ENCODE measurements at regions not wholly inside any gene's neighbourhood (a gene's known extent, or its start where the extent isn't known, plus 50 kb on each side); places are given as distances from the start of the nearest gene placed in this dataset.

DNA sequence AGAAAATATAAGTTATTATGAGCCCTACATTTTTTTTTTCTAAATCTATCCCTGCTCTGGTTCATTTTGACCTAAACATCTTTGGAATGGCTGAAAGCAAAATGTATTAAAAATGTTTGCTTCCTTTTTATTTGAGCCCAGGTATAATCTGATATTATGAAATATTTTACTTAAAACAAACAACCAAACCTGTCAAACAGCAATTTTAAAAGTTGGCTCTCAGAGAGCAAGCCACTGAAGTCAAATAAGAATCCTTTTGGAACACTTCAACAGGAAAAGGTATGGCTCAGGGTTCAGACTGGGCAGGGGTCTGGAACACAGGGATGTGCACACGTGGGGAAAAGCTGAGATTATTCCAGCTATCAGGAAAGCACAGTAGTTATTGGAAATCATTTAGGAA lies 782.9 kb downstream of the CCSER2 start:
- TF ChIP-seq, protein P1, sequence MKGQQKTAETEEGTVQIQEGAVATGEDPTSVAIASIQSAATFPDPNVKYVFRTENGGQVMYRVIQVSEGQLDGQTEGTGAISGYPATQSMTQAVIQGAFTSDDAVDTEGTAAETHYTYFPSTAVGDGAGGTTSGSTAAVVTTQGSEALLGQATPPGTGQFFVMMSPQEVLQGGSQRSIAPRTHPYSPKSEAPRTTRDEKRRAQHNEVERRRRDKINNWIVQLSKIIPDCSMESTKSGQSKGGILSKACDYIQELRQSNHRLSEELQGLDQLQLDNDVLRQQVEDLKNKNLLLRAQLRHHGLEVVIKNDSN (CRISPR knock-in tag; IDR thresholded peaks at IDR 0.05) = no peak
- TF ChIP-seq, protein P2, sequence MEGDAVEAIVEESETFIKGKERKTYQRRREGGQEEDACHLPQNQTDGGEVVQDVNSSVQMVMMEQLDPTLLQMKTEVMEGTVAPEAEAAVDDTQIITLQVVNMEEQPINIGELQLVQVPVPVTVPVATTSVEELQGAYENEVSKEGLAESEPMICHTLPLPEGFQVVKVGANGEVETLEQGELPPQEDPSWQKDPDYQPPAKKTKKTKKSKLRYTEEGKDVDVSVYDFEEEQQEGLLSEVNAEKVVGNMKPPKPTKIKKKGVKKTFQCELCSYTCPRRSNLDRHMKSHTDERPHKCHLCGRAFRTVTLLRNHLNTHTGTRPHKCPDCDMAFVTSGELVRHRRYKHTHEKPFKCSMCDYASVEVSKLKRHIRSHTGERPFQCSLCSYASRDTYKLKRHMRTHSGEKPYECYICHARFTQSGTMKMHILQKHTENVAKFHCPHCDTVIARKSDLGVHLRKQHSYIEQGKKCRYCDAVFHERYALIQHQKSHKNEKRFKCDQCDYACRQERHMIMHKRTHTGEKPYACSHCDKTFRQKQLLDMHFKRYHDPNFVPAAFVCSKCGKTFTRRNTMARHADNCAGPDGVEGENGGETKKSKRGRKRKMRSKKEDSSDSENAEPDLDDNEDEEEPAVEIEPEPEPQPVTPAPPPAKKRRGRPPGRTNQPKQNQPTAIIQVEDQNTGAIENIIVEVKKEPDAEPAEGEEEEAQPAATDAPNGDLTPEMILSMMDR (IDR thresholded peaks at IDR 0.05) = no peak
- TF ChIP-seq, protein P3, sequence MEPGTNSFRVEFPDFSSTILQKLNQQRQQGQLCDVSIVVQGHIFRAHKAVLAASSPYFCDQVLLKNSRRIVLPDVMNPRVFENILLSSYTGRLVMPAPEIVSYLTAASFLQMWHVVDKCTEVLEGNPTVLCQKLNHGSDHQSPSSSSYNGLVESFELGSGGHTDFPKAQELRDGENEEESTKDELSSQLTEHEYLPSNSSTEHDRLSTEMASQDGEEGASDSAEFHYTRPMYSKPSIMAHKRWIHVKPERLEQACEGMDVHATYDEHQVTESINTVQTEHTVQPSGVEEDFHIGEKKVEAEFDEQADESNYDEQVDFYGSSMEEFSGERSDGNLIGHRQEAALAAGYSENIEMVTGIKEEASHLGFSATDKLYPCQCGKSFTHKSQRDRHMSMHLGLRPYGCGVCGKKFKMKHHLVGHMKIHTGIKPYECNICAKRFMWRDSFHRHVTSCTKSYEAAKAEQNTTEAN (CRISPR knock-in tag; IDR thresholded peaks at IDR 0.05) = no peak
- TF ChIP-seq SP1 (CRISPR knock-in tag; conservative IDR thresholded peaks at IDR 0.05) (no peak), ZNF416 (CRISPR knock-in tag; IDR thresholded peaks at IDR 0.05) (no peak), CREB1 (CRISPR knock-in tag; IDR thresholded peaks at IDR 0.05) (no peak), TCF7 (CRISPR knock-in tag; IDR thresholded peaks at IDR 0.05; ENCODE audit: low read depth) (no peak)
- TF ChIP-seq, protein P4, sequence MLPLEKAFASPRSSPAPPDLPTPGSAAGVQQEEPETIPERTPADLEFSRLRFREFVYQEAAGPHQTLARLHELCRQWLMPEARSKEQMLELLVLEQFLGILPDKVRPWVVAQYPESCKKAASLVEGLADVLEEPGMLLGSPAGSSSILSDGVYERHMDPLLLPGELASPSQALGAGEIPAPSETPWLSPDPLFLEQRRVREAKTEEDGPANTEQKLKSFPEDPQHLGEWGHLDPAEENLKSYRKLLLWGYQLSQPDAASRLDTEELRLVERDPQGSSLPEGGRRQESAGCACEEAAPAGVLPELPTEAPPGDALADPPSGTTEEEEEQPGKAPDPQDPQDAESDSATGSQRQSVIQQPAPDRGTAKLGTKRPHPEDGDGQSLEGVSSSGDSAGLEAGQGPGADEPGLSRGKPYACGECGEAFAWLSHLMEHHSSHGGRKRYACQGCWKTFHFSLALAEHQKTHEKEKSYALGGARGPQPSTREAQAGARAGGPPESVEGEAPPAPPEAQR (CRISPR knock-in tag; IDR thresholded peaks at IDR 0.05) = no peak
- TF ChIP-seq, protein P5, sequence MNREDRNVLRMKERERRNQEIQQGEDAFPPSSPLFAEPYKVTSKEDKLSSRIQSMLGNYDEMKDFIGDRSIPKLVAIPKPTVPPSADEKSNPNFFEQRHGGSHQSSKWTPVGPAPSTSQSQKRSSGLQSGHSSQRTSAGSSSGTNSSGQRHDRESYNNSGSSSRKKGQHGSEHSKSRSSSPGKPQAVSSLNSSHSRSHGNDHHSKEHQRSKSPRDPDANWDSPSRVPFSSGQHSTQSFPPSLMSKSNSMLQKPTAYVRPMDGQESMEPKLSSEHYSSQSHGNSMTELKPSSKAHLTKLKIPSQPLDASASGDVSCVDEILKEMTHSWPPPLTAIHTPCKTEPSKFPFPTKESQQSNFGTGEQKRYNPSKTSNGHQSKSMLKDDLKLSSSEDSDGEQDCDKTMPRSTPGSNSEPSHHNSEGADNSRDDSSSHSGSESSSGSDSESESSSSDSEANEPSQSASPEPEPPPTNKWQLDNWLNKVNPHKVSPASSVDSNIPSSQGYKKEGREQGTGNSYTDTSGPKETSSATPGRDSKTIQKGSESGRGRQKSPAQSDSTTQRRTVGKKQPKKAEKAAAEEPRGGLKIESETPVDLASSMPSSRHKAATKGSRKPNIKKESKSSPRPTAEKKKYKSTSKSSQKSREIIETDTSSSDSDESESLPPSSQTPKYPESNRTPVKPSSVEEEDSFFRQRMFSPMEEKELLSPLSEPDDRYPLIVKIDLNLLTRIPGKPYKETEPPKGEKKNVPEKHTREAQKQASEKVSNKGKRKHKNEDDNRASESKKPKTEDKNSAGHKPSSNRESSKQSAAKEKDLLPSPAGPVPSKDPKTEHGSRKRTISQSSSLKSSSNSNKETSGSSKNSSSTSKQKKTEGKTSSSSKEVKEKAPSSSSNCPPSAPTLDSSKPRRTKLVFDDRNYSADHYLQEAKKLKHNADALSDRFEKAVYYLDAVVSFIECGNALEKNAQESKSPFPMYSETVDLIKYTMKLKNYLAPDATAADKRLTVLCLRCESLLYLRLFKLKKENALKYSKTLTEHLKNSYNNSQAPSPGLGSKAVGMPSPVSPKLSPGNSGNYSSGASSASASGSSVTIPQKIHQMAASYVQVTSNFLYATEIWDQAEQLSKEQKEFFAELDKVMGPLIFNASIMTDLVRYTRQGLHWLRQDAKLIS (CRISPR knock-in tag; IDR thresholded peaks at IDR 0.05; ENCODE audit: borderline replicate concordance) = no peak
- TF ChIP-seq, protein P6, sequence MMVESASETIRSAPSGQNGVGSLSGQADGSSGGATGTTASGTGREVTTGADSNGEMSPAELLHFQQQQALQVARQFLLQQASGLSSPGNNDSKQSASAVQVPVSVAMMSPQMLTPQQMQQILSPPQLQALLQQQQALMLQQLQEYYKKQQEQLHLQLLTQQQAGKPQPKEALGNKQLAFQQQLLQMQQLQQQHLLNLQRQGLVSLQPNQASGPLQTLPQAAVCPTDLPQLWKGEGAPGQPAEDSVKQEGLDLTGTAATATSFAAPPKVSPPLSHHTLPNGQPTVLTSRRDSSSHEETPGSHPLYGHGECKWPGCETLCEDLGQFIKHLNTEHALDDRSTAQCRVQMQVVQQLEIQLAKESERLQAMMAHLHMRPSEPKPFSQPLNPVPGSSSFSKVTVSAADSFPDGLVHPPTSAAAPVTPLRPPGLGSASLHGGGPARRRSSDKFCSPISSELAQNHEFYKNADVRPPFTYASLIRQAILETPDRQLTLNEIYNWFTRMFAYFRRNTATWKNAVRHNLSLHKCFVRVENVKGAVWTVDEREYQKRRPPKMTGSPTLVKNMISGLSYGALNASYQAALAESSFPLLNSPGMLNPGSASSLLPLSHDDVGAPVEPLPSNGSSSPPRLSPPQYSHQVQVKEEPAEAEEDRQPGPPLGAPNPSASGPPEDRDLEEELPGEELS (CRISPR knock-in tag; IDR thresholded peaks at IDR 0.05) = no peak

Data from WTC11 (cell line).